Pancreas (tissue), 10 donors: ENCODE measurements at regions not wholly inside any gene's neighbourhood (a gene's known extent, or its start where the extent isn't known, plus 50 kb on each side); places are given as distances from the start of the nearest gene placed in this dataset.

Source experiments
- ATAC-seq, 4 donors: fragments of 200-7000 bp; cut with Tn5 transposase; one replicate each; pipeline versions ENCODE4 v1.8.0 to v1.9.1; 2020; ENCODE audit warnings: mild to moderate bottlenecking in 4 of 4, moderate library complexity in 4 of 4
- DNase-seq, 6 donors: peaks; one replicate each; pipeline ENCODE4 v3.0.0-alpha.2; 2020
- FAIRE-seq: peaks from 2 replicates; lab custom pipeline; 2012; peaks lifted over from hg19 to GRCh38; lab: Jason Lieb, UNC
- H3K27ac ChIP-seq, 4 donors: fragments of 200-600 bp; sonication (generic); 1 replicate in 3 of 4; 2 replicates in 1 of 4; pipeline versions ENCODE4 v1.5.0 to v1.8.0; 2020
- H3K27me3 ChIP-seq, 4 donors: fragments of 200-600 bp; one replicate each; pipeline ENCODE4 v1.8.0; 2021
- H3K36me3 ChIP-seq, 3 donors: fragments of 200-600 bp; sonication (generic) in 1 of 3; one replicate each; pipeline versions ENCODE4 v1.5.0 to v1.8.0; 2020 to 2021
- H3K4me1 ChIP-seq, 3 donors: fragments of 200-600 bp; one replicate each; pipeline ENCODE4 v1.8.0; 2021
- H3K4me3 ChIP-seq, 4 donors: fragments of 200-600 bp; sonication (generic) in 2 of 4; one replicate each; pipeline versions ENCODE4 v1.5.0 to v1.8.0; 2020 to 2021
- H3K9me3 ChIP-seq, 4 donors: fragments of 200-600 bp; one replicate each; pipeline ENCODE4 v1.8.0; 2021
- CTCF ChIP-seq, 4 donors: fragments of 200-600 bp; sonication (generic) in 3 of 4; IDR thresholded peaks; one replicate each; pipeline versions ENCODE4 v1.5.0 to v1.8.0; 2021; ENCODE audit warnings: antibody characterized with exemption in 4 of 4
- WGBS, 2 donors: extraction: QIAGEN DNeasy Blood & Tissue Kit; methylation state at CpG; one replicate each; pipeline ENCODE4 v1.1.7; 2013; 5-methylcytosine and 5-hydroxymethylcytosine counted together
- intact Hi-C, 3 donors: fragments of 100-400 bp; cut with DNase I; formaldehyde crosslinking; loops; one replicate each; pipeline versions ENCODE4 v1.11.1 to v1.14.2; 2022
- donor health status: healthy with polysubstance abuse.
- donor health status: DM: no; HTN: no; CAD: no; lungs with moderate emphysema.
- donor health status: DM: no; HTN: no; CAD: no.
- donor health status: control.
- donor health status: control.
- donor health status: Bipolar disorder and iron deficiency.
- donor health status: DM: yes; HTN: yes; CAD: no.
- donor health status: DM: no; HTN: no; CAD: no.
- donor health status: DM: no; HTN: no; CAD: no.
- donor health status: DM: yes; HTN: yes; CAD: no.

DNA sequence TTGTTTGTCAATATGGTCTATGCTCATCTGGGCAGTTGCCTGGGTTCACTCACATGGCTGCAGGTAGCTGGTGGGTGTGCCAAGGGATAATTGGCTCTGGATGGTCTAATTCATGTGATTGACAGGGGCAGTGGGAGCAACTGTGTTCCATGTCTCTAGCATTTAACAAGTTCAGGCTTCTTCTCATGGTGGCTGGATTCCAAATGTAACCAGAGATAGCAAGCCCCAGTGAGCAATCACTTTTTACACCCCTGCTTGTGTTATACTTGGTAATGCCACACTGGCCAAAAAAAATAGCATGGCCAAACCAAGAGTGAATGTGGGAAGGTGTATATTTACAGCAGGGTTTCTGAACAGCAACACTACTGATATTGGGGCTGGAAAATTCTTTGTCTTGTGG is 89.6 kb upstream of the TNFSF11 start:
- FAIRE-seq = no peak

DNA sequence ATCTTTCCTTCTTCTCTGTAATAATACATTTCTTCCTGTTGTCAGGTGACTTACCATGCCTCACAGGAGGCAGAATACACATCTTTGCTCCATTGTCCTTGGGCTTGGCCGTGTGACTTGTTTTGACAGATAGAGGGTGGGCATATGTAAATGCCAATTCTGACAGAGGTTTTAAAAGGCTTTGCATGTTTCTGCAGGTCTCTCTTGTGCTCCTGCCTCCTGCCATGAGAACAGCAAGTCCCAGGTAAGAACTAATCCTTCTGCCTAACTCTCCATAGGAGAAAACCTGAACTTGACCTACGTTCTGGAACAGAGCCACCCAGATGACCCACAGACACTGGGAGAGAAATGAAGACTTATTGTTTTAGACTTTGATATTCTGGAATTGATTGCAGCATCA is 88.7 kb upstream of the TNFSF11 start:
- H3K4me3 ChIP-seq = no peak overlapping the region
- H3K4me1 ChIP-seq = peaks cover 0 to 8% (median 0%) of the 10 kb centered on the region in 3 donors
- ATAC-seq (no peak), FAIRE-seq (no peak), DNase-seq (no peak)
- WGBS, 2 donors = 36 to 45% methylated on average over 2 of the region's 2 CpGs
- no peak for TF ChIP-seq CTCF (IDR thresholded peaks at IDR 0.05)
- H3K36me3 ChIP-seq = no peaks in the 10 kb centered on the region
- no peaks in the 10 kb centered on the region for H3K27me3 ChIP-seq
- intact Hi-C loops = no loop called here
- H3K27ac ChIP-seq = no peak overlapping the region
- no peaks in the 10 kb centered on the region for H3K9me3 ChIP-seq

More for the DNA sequence above, 89.6 kb upstream of the TNFSF11 start:
- H3K4me3 ChIP-seq = no peak overlapping the region
- H3K36me3 ChIP-seq = no peaks in the 10 kb centered on the region
- ATAC-seq (no peak), DNase-seq (no peak)
- H3K4me1 ChIP-seq = peaks cover 0 to 8% (median 0%) of the 10 kb centered on the region in 3 donors
- no peak for TF ChIP-seq CTCF (IDR thresholded peaks at IDR 0.05)
- no peak overlapping the region for H3K27ac ChIP-seq
- intact Hi-C loops = no loop called here
- no peaks in the 10 kb centered on the region for H3K9me3 ChIP-seq
- H3K27me3 ChIP-seq = no peaks in the 10 kb centered on the region

DNA sequence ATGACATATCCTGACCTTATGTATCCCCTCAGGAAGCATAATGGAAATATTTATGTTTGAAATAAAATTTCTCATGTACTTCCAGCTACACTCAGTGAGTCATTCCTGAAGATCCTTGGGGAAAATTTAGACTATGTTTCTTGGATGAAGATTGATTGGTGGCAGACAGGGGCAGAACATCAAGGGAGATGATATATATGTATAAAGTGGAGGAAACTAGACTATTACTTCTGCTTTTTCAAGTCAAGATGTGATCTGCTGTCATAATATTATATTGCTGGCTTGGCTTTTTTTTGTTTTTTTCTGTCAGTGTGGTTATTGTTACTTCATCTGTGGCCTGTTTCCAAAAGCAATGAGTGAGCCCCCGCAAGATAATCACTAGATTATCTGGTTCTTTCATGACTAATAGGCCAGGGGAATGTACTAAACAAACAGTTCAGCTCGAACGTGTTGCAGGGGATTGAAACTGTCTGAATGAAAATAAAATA is 87.2 kb upstream of the TNFSF11 start:
- 7 to 15% methylated on average over 3 of the region's 3 CpGs for WGBS, 2 donors
- DNase-seq (no peak), ATAC-seq (peak in 3 of 4 donors; percentile 43 to 79 (median 58)), FAIRE-seq (no peak)
- Histone ChIP-seq H3K4me1 (peaks cover 0 to 8% (median 0%) of the 10 kb centered on the region in 3 donors), H3K36me3 (no peaks in the 10 kb centered on the region), H3K27me3 (no peaks in the 10 kb centered on the region), H3K27ac (no peak overlapping the region), H3K4me3 (no peak overlapping the region), H3K9me3 (no peaks in the 10 kb centered on the region)
- no peak for TF ChIP-seq CTCF (IDR thresholded peaks at IDR 0.05)
- intact Hi-C loops = no loop called here

DNA sequence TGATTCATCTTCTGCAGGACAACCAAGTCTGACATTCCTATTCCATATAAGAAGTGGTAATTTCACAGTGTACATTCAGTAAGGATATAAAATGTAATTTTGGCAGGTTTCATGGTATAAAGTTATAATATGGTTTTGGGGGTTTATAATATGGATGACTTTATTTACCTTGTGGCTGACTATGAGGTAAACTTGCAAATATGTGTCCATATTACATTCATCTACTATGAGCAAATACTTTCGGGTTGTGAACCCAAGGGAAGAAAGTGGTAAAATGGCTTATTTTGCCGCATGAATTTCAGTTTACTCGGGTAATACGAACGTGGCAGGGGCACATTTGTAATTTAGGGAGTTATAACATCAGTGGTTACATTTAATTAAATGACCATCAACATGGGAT is 86.7 kb upstream of the TNFSF11 start:
- peak in 1 of 4 donors; percentile 42 for ATAC-seq
- no peak for FAIRE-seq
- intact Hi-C loops = no loop called here
- no peaks in the 10 kb centered on the region for H3K9me3 ChIP-seq
- H3K4me1 ChIP-seq = peaks cover 0 to 8% (median 0%) of the 10 kb centered on the region in 3 donors
- no peak overlapping the region for H3K27ac ChIP-seq
- no peak overlapping the region for H3K4me3 ChIP-seq
- H3K27me3 ChIP-seq = no peaks in the 10 kb centered on the region
- no peaks in the 10 kb centered on the region for H3K36me3 ChIP-seq
- no peak for TF ChIP-seq CTCF (IDR thresholded peaks at IDR 0.05)
- WGBS, 2 donors = 67 to 69% methylated on average over 5 of the region's 5 CpGs
- no peak for DNase-seq

DNA sequence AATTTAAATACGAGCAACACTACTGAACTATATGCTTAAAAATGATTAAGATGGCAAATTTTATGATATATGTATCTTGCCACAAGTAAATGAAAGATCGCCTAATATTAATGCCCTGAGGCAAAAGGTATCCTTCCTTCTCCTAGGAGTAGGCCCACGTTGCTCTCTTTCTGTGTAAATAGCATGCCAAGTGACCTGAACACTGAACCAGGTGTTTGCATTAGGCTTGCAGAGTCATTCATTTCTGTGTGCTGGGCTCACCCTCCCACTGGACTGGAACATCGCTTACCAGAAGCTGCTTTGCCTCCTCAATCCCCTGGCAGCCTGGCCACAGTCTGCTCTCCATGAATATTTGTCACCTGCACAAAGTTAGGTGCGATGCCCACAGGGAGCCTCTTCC is 83.3 kb upstream of the TNFSF11 start:
- Histone ChIP-seq H3K9me3 (no peaks in the 10 kb centered on the region), H3K36me3 (no peaks in the 10 kb centered on the region), H3K4me3 (no peak overlapping the region), H3K27ac (no peak overlapping the region), H3K27me3 (no peaks in the 10 kb centered on the region), H3K4me1 (peaks cover 0 to 8% (median 0%) of the 10 kb centered on the region in 3 donors)
- TF ChIP-seq CTCF (IDR thresholded peaks at IDR 0.05) = no peak
- 59 to 67% methylated on average over 5 of the region's 5 CpGs for WGBS, 2 donors
- no peak for ATAC-seq
- no peak for FAIRE-seq
- intact Hi-C loops = no loop called here
- DNase-seq = no peak
